SK-N-SH treated with all-trans-retinoic acid at 6 μM for 48 hours (cell line): ENCODE measurements at regions not wholly inside any gene's neighbourhood (a gene's known extent, or its start where the extent isn't known, plus 50 kb on each side); places are given as distances from the start of the nearest gene placed in this dataset.
A peak's percentile ranks its signal among the peaks of the same experiment; 100 is the strongest.

Experiments used
- ATAC-seq: fragments of 200-7000 bp; cut with Tn5 transposase; 3 replicates; pipeline ENCODE4 v1.9.1; 2020; ENCODE audit warnings: mild to moderate bottlenecking, moderate library complexity
- ARNTL ChIP-seq: fragments of 450-650 bp; formaldehyde crosslinking; IDR thresholded peaks from 2 replicates; pipeline ENCODE4 v1.5.0; 2020; ENCODE audit warnings: low read depth, mild to moderate bottlenecking, moderate library complexity, borderline replicate concordance
- BACH2 ChIP-seq: fragments of 250-450 bp; sonication (Bioruptor Pico); IDR thresholded peaks from 2 replicates; pipeline ENCODE4 v1.9.0; 2021; ENCODE audit warnings: mild to moderate bottlenecking, borderline replicate concordance
- CREB5 ChIP-seq: fragments of 250-450 bp; sonication (Bioruptor Pico); IDR thresholded peaks from 2 replicates; pipeline ENCODE4 v1.5.1; 2020; ENCODE audit warnings: low read depth, mild to moderate bottlenecking, moderate library complexity
- CSRNP3 ChIP-seq: fragments of 250-450 bp; sonication (Bioruptor Pico); IDR thresholded peaks from 2 replicates; pipeline ENCODE4 v1.5.1; 2021; ENCODE audit warnings: mild to moderate bottlenecking, moderate library complexity
- ESRRG ChIP-seq: fragments of 250-450 bp; sonication (Bioruptor Pico); IDR thresholded peaks from 2 replicates; pipeline ENCODE4 v1.6.1; 2021; ENCODE audit warnings: mild to moderate bottlenecking
- GLIS3 ChIP-seq: fragments of 250-450 bp; sonication (Bioruptor Pico); IDR thresholded peaks from 2 replicates; pipeline ENCODE4 v1.5.0; 2020; ENCODE audit warnings: mild to moderate bottlenecking, moderate library complexity
- ISL1 ChIP-seq: fragments of 250-450 bp; sonication (Bioruptor Pico); IDR thresholded peaks from 2 replicates; pipeline ENCODE4 v2.1.2; 2022; ENCODE audit warnings: mild to moderate bottlenecking, moderate library complexity
- PATZ1 ChIP-seq: fragments of 250-450 bp; sonication (Bioruptor Pico); IDR thresholded peaks from 2 replicates; pipeline ENCODE4 v1.8.0; 2020; ENCODE audit warnings: mild to moderate bottlenecking, moderate library complexity, borderline replicate concordance
- POU6F1 ChIP-seq: fragments of 250-450 bp; sonication (Bioruptor Pico); IDR thresholded peaks from 2 replicates; pipeline ENCODE4 v1.8.0; 2021; ENCODE audit warnings: low read depth, mild to moderate bottlenecking, moderate library complexity, borderline replicate concordance
- RARB ChIP-seq: fragments of 250-450 bp; sonication (Bioruptor Pico); IDR thresholded peaks from 2 replicates; pipeline ENCODE4 v1.8.0; 2021; ENCODE audit warnings: mild to moderate bottlenecking, moderate library complexity
- TCF4 ChIP-seq: fragments of 250-450 bp; sonication (Bioruptor Pico); IDR thresholded peaks from 2 replicates; pipeline ENCODE4 v1.8.0; 2021; ENCODE audit warnings: mild to moderate bottlenecking, moderate library complexity, borderline replicate concordance
- TOX ChIP-seq: fragments of 250-450 bp; sonication (Bioruptor Pico); IDR thresholded peaks from 2 replicates; pipeline ENCODE4 v1.8.0; 2021; ENCODE audit warnings: mild to moderate bottlenecking, moderate library complexity, borderline replicate concordance
- TSHZ2 ChIP-seq: fragments of 250-450 bp; sonication (Bioruptor Pico); IDR thresholded peaks from 2 replicates; pipeline ENCODE4 v1.5.0; 2020; ENCODE audit warnings: mild to moderate bottlenecking, moderate library complexity
- ZFP3 ChIP-seq: fragments of 250-450 bp; sonication (Bioruptor Pico); IDR thresholded peaks from 2 replicates; pipeline ENCODE4 v1.5.0; 2020; ENCODE audit warnings: mild to moderate bottlenecking, moderate library complexity
- ZFP30 ChIP-seq: fragments of 450-650 bp; formaldehyde crosslinking; IDR thresholded peaks from 2 replicates; pipeline ENCODE4 v1.5.0; 2022; ENCODE audit warnings: mild to moderate bottlenecking, moderate library complexity
- ZNF565 ChIP-seq: fragments of 450-650 bp; formaldehyde crosslinking; conservative IDR thresholded peaks from 2 replicates; pipeline ENCODE4 v1.5.0; 2020; ENCODE audit warnings: low read depth, mild to moderate bottlenecking, moderate library complexity
- ZNF70 ChIP-seq: fragments of 450-650 bp; formaldehyde crosslinking; IDR thresholded peaks from 2 replicates; pipeline ENCODE4 v1.5.0; 2020; ENCODE audit warnings: mild to moderate bottlenecking, moderate library complexity

- TF ChIP-seq ESRRG, result no peak
- TF ChIP-seq BACH2 (CRISPR knock-in tag), result no peak
- no peak for ATAC-seq
Observed at GRCh38 chr3:42033741-42034140, 57.4 kb upstream of the TRAK1 start.

- TF ChIP-seq ZNF70 (CRISPR knock-in tag), result no peak
- no peak for TF ChIP-seq PATZ1
- TF ChIP-seq ZNF565 (CRISPR knock-in tag), result no peak
- TF ChIP-seq CSRNP3 (CRISPR knock-in tag), result no peak
- TF ChIP-seq RARB, result no peak
- TF ChIP-seq ARNTL (CRISPR knock-in tag), result no peak
- TF ChIP-seq ZFP3 (CRISPR knock-in tag), result no peak
- no peak for TF ChIP-seq ZFP30 (CRISPR knock-in tag)
- TF ChIP-seq POU6F1 (CRISPR knock-in tag), result no peak
- TF ChIP-seq, all 23 proteins: peak for 0
- ATAC-seq, result no peak
Observed at GRCh38 chr3:42032693-42033349, 58.3 kb upstream of the TRAK1 start.

GRCh38 chr3:42031808-42032480, 59.2 kb upstream of the TRAK1 start:
- TF ChIP-seq POU6F1 (CRISPR knock-in tag), result no peak
- TF ChIP-seq CSRNP3 (CRISPR knock-in tag), result no peak
- peak; percentile 7 for ATAC-seq

- ATAC-seq, result no peak
- TF ChIP-seq ZNF70 (CRISPR knock-in tag) (no peak), ZNF565 (CRISPR knock-in tag) (no peak), PATZ1 (no peak), GLIS3 (CRISPR knock-in tag) (no peak), TSHZ2 (CRISPR knock-in tag) (no peak), ISL1 (CRISPR knock-in tag) (no peak), TOX (CRISPR knock-in tag) (no peak), BACH2 (CRISPR knock-in tag) (no peak), CREB5 (CRISPR knock-in tag) (no peak), TCF4 (CRISPR knock-in tag) (no peak), POU6F1 (CRISPR knock-in tag) (no peak)
Observed at GRCh38 chr3:42028474-42028873, 62.7 kb upstream of the TRAK1 start.
